Left renal pelvis (tissue), 4 donors: ENCODE measurements at regions not wholly inside any gene's neighbourhood (a gene's known extent, or its start where the extent isn't known, plus 50 kb on each side); places are given as distances from the start of the nearest gene placed in this dataset.

Source experiments
- DNase-seq, 4 donors: peaks; one replicate each; pipeline ENCODE4 v3.0.0-alpha.2; 2013; ENCODE audit warnings: low read depth in 4 of 4, low spot score in 3 of 4

DNA sequence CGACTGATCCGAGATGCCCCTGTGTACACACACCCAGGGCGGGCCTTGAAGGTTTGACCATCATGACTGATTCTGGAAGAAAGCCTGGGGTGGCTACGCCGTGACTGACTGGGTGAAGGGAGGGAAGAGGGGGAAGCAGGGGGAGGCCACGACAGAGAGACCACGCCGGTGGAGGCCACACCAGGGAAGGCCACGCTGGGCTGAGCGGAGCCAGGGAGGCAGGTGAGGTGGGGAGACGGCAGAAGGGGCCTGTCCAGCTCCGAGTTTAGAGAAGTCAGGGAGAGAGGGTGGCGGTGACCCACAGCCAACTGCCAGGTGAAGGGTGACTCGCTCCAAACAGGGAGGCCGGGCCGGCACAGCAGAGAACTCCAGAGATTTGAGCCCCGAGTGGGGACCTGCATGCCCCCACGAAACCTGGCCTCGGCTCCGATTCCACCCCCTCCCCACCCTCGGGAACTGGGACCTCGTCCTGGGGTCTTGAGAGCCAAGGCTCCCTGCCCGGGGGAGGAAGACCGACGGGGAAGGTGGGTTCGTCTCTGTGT, 102.6 kb downstream of the PTPRS start:
- DNase-seq = no peak

DNA sequence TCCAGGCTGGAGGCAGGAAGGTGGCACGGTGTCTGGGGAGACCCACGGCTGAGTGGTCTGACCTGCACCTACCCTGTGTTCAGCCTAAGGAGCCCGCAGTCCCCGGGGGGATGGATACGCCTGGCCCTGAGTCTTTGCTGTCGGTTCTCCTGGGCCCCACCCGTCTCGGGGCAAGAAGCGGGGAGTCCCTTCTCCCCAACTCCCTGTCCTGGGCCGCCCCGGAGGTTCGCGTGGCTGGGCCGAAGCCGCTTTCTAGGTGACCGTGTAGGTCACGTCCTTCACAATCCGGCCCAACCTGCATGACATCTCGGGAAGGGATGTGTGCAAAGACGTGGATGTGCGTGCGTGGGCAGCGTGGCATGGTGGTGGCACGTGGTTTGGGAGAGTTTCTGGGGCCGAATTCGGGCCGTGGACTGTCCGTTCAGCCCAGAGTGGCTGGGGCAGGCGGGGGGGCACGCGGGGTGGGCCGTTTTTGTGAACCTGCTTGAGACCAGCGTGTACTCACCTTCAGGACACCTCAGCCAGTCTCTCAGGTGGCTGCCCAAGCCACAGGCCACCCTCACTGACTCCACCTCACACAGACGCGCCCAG, 103.3 kb downstream of the PTPRS start:
- DNase-seq = no peak

DNA sequence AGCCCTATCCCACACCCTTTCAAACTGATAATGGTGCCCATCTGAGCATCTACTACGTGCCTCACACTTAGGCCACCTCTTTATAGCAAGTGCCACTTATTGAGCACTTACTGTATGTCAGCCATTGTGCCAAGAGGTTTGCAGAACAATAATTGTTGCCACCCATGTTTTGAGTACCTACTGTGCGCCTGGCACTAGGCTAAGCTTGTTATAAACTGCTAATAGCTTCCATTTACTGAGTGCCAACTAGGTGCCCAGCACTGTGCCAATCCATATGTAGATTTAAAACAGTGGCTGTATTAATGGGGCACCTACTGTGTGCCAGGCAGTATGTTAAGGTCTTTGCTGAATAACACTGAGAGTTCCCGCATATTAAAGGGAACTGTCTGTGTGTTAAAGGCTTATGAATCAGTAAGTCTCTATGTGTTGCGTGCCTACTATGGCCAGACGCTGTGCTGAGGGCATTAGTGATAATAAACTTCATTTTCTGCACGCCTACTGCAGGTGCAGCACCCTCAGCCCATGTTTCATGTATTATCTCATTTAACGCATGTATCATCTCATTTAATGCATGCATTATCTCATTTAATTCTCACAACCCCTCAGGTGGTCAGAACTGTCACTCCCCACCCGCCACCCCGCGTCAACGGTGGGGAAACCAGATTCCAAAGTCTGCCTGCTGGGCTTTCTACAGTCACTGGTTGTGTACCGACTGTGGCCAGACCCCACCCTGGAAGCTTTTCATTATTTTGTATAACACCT, 105.0 kb downstream of the PTPRS start:
- no peak for DNase-seq

DNA sequence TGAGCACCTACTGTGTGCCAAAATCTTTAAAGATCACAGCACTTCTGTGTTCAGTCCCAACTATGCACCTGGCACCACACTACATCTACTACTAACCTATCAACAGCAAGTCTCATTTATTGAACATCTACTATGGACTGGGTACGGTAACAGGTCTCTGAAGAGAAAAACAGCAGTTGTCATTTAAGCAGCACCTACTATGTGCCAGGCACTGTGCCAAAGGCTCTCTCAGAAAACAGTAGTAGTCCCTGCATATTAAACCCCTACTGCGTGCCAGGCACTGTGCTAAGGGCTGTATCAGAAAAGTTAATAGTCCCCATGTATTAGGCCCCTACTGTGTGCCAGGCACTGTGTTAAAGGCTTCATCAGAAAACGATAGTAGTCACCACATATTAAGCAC, 106.2 kb downstream of the PTPRS start:
- DNase-seq = no peak

DNA sequence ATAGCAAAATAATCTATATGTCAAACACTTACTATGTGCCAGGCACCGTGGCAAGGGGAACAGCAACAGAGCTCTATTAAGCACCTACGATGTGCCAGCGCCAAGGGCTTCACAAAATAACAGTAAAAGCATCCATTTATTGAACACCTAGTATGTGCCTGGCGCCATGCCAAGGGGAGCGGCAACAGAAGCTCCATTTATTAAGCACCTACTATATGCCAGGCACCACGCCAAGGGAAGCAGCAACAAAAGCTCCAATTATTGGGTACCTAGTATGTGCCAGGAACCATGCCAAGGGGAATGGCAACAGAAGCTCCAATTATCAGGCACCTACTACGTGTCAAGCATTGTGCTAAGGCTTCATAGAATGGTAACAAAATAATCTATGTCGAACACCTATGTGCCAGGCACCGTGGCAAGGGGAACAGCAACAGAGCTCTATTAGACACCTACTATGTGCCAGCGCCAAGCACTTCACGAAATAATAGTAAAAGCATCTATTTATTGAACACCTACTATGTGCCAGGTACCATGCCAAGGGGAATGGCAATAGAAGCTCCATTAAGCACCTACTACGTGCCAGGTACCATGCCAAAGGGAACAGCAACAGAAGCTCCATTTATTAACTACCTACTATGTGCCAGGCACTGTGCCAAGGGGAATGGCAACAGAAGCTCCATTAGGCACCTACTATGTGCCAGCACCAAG, 107.7 kb downstream of the PTPRS start:
- no peak for DNase-seq

DNA sequence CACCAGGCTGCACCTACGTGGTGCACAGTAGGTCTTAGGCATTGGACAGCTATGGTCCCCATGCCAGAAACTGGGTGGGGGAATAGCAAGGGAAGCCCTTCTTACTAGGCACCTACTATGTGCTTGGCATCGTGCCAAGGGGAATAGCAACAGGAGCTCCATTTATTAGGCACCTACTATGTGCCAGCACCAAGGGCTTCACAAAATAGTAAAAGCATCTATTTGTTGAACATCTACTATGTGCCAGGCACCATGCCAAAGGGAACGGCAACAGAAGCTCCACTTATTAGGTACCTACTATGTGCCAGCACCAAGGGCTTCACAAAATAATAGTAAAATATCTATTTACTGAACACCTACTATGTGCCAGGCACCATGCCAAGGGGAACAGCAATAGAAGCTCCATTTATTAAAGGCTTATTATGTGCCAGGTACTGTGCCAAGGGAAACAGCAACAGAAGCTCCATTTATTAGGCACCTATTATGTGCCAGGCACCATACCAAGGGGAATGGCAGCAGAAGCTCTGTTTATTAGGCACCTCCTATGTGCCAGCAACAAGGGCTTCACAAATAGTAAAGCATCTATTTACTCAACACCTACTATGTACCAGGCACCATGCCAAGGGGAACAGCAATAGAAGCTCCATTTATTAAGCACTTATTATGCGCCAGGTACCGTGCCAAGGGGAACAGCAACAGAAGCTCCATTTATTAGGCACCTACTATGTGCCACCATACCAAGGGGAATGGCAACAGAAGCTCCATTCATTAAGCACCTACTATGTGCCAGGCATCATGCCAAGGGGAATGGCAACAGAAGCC, 108.5 kb downstream of the PTPRS start:
- DNase-seq = no peak

DNA sequence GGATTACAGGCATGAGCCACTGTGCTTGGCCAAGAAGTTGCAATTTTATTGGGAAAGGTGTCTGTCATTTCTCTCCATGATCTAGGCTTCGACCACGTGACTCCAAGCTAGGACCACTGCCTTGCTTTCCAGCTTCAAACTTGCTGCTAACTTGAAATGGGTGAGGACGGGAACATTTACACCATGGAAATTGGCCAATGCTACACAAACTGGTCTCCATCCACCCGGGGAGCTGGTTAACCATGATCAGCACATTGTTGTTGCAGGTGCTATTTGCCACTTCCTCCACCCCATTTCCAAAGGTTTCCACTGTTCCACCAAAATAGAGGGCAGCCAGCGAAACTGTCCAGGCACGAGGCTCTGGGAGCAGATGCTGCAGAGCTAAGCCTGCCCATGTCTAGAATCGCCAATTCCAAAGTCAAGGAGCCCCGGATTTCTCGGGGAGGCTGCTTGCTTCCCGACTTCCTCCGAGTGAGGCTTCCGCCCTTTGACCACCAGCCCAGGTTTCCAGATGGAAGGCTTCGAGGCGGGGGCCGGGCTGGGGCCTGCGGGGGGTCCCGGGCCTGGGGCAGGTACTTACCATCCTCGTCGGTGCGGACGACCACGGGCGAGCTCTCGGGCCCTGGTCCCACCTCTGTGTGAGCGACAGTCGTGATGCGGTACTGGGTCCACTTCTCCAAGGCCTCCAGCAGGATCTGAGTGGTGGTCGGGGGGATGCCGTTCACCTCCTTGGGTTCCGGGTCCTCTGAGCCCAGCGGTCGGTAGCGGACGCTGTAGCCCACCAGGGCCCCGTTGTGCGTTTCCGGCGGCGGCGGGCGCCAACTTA, 109.7 kb downstream of the PTPRS start:
- DNase-seq = no peak

DNA sequence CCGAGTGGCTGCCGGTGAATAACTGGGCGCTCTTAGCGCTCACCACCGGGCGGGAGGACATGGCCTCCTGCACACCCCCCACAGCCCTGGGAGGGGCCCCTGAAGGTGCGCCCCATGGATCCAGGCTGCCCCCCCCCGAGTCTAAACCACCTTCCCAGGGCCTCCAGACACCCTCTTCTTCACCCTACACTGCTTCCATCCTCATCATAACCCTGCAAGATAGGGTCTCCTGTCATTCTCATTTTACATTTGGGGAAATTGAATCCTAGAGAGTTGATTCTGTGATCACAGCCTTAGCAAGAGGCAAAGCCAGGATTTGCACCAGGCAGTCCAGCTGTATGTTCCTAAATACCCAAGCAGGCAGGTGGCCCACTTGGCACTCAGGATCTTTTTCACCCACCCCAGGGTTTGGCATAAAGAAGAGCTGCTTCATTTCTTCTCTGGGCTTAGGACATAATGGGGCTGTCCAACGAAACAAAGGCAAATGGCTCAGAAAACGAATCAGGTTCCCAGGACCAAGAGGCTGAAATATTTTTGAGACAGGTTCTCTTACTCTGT, 110.8 kb downstream of the PTPRS start:
- no peak for DNase-seq

DNA sequence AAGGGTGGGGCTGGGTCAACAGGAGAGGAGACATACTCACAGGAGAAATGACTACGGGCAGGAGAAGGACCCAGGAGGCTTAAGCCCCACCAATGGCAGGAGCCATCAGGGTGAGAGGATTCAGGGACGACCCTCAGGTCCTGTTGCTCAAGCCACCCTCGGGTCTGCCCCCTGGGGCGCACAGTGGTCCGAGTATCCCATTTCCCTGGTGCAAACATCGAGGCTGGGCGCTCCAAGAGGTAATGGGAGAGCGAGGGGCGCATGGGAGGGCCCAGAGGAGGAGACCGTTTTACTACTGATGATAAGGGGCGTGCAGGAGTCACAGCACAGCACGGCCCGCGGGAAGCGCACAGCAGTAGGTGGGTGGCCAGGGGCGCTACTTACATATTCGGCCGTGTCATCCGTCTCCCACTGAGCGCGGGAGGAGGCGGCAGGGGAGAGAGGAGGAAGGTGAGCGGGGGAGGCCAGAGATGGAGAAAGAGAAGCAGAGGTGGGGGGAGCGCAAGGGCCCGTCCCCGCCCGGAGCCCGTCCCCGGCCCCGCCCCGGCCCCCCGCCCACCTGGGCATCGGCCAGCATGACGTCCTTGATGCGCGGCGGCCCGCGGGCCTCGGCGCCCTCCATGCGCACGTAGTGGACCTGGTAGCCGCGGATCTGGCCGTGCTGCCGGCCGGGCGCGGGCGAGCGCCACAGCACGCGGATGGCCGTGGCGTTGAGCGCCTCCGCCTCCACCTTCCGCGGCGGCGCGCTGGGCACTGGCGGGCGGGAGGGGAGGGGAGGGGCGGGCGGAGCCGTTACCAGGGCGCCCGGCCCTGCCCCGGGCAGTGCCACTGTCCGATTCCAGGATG, 111.5 kb downstream of the PTPRS start:
- DNase-seq = peak in 3 of 4 donors; percentile 11 to 14 (median 14)

DNA sequence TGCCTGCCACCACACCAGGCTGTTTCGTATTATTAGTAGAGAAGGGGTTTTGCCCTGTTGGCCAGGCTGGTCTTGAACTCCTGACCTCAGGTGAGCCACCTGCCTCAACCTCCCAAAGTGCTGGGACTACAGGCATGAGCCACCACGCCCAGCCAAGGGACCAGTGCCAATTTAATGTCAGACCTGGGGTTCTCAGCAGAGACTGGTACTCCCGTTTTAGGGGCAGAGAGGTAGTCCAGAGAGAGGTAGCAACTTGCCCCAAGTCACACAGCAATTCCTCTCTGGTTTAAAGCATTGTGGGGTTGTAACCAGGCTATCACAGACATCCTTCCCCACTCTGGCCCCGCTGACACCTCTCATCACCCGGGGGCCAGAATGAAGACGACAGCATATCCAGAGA, 112.1 kb downstream of the PTPRS start:
- DNase-seq = no peak

DNA sequence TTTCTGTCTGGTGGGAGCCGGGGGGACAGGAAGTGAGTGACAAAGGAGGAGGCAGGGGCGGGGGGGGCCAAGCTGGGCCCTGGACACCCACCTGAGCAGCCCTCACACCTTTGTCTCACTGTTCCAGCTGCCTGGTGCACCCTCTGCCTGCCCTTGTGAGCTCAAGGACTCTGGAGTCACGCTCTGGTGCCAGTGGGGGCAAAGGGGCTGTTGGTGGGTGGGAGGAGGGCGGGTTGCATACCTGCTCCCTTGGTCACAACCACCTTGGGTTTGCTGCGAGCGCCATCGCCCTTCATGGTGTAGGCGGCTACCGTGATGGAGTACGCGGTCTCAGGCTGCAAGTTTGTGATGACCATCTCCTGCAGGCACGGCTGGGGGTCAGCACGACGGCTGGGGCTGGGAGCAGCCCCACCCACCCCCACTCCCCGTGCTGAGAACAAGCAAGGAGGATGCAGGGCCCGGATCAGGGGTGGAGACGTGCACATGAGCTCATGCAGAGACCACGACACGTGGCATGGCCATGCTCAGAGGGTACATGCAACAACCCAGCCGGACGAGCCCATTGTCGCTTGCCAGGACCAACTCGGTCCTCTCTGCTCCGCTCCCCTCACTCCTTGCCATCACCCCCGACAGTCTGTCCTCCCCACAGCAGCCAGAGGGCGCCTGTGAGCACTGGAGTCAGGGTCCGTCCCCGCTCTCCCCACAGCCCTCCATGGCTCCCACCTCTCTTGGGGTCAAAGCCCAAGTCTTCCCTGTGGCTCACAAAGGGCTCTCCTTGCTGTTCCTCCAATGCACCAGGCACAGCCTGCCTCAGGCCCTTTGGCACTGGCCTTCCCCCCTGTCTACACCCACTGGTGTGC, 114.9 kb downstream of the PTPRS start:
- DNase-seq = no peak

DNA sequence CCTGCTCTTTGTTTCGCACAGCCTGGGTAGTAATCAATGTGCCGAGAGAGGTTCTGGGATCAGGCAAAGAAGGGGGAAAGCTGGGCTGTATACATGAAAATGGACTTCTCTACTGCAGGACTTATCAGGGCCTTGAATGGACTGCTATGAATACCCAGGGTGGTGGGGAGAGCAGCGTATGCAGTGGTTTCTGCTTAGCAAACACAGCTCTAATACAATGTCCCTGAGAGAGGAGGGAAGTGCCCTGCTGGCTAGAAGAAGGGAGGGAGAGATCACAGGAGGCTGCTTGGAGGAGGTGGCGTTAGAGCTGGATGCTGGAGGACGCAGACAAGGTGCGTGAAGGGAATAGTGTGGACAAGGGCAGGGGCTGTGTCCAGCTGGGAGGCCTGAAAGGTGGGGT, 116.1 kb downstream of the PTPRS start:
- DNase-seq = no peak

DNA sequence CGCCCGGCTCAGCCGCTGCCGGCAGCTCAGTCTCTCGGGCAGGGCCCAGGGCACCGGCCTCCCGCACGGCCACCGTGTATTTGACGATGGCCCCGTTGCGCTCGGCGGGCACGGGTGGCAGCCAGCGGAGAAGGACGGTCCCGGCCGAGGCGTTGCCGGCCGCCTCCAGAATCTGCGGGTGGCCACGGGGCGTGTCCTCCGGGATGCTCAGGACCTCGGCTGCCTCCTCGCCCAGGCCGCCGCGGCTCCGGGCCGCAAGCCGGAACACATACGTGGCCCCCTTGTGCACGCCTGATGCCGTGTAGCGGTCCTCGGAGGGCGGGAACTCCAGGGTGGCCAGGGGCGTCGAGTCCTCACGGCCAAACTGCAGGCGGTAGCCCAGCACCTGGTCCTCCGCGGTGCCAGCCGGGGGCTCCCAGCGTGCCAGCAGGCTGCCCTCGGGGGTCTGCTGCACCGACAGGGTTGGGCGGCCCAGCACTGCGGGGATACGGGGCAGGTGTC, 117.7 kb downstream of the PTPRS start:
- no peak for DNase-seq

DNA sequence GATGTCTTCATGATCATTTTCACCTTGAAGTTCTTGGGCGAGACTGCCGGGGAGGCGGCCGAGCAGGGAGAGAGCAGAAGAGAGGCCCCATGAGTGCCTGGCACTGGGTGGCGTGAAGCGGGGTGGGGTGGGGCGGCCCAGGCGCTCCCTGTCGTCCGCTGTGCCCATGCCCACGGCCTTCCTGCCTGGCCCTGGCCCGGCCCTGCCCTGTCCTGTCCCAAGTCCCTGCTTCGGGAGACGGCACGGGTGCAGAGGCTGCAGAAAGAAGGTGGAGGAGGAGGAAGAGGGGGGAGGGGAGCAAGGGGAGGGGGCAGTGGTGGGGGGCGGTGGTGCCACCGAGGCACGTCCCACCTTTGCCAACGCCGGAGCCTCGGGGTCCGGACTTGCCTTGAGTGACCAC, 118.4 kb downstream of the PTPRS start:
- DNase-seq = no peak

DNA sequence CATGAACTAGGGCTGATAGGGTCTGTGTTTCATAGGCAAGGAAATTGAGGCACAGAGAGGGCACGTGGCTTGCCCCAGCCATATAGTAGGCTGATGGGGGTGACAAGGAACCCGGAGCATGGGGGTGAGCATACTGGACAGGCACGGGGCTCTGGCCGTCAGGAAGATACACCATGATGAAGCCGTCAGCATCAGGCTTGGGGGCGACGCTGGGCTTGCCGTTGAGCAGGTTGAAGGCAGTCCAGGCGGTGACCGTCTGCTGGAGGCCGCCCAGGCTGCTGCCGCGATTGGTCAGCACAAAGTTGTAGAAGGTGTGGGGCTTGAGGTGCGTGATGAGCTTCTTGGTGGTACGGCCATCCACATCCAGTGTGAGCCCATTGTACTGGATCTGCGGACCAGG, 119.7 kb downstream of the PTPRS start:
- no peak for DNase-seq

DNA sequence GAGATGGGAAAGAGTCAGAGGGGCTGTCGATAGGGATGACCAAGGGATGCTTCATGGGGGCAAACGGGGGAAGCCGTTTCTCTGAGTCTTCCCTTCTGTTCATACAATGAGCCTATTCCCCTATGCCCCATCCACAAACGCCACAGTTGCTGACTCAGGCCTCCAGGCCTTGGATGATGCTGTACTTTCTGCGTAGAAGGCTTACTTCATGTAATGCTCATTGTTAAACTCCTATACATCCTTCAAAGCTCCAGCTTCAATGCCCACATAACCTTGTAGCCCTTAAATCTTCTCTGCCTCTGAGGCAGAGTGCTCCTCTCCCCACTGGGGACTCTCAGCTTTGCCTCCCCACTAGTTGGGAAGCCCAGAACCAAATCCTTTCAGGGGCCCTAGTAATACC, 120.3 kb downstream of the PTPRS start:
- DNase-seq = no peak

DNA sequence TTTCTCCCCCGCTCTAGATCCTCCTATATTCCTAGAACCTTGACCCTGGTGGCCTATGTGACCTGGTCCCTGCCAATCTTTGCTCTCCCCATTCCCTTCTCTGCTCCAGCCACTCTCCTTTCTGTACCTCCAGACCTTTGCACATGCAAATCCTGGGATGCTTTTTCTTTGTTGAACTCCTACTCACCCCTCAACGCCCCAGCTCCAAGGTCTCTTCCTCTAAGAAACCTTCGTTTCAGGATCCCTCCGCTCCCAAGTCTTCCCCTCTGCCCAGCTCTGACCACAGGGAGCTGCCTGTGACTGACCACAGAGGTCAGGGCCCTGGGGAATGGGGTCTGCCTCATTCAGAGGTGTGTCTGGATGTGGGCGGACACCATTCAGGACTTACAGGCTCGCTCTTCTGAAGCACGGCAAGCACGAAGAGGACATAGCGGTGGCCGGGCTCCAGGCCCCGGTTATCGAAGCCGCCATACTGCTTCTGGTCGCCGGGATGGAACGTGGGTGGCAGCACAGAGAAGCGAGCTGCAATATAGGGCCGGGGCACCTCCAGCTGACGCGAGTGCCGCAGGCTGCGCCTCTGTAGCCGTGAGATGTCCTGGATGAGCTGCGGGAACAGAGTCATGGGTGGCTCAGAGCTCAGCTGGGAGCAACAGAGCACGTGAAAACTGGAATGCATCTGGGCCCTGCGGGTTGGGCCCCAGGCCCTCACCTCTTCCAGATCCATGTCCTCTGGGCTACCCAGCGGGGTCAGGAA, 120.9 kb downstream of the PTPRS start:
- no peak for DNase-seq
